CD4-positive, alpha-beta T cell (primary cell): ENCODE measurements at regions not wholly inside any gene's neighbourhood (a gene's known extent, or its start where the extent isn't known, plus 50 kb on each side); places are given as distances from the start of the nearest gene placed in this dataset.

ENCODE experiments used
- ATAC-seq: fragments of 200-7000 bp; cut with Tn5 transposase; one replicate; pipeline ENCODE4 v1.10.0; 2022; ENCODE audit warnings: mild to moderate bottlenecking; ENCODE audit not compliant: poor library complexity
- CTCF ChIA-PET: fragments of 350-600 bp; sonication (Branson Sonifier 250); formaldehyde crosslinking; loops from one replicate; lab custom pipeline; 2021; ENCODE audit warnings: antibody characterized with exemption, inconsistent platforms; lab: Charles Lee
- POLR2A ChIA-PET: fragments of 350-600 bp; sonication (Branson Sonifier 250); formaldehyde crosslinking; loops from one replicate; lab custom pipeline; 2021; ENCODE audit warnings: antibody characterized with exemption, inconsistent platforms; lab: Charles Lee
- DNase-seq, 14 experiments: peaks; one replicate each; pipeline ENCODE4 v3.0.0-alpha.2; 2013 to 2020; ENCODE audit warnings: mixed read lengths in 2 of 14
- H3K27ac ChIP-seq, 2 donors: one replicate each; pipeline versions ENCODE4 v1.5.1 to v1.7.0; 2013; ENCODE audit warnings: low read length in 2 of 2, low read depth in 1 of 2, mild to moderate bottlenecking in 1 of 2
- H3K27me3 ChIP-seq, 2 experiments: 1 replicate in 1 of 2; 2 replicates in 1 of 2; pipeline versions ENCODE4 v1.6.1 to v1.7.0; 2013; ENCODE audit warnings: low read length in 2 of 2, control low read depth in 1 of 2, mild to moderate bottlenecking in 1 of 2, moderate library complexity in 1 of 2; ENCODE audit not compliant: insufficient read depth in 2 of 2, control insufficient read depth in 1 of 2
- H3K36me3 ChIP-seq: one replicate; pipeline ENCODE4 v1.6.1; 2013; ENCODE audit warnings: low read length, control low read depth; ENCODE audit not compliant: insufficient read depth
- H3K4me1 ChIP-seq: one replicate; pipeline ENCODE4 v1.6.1; 2013; ENCODE audit warnings: low read length, control low read depth; ENCODE audit not compliant: insufficient read depth
- H3K4me3 ChIP-seq: one replicate; pipeline ENCODE4 v1.5.1; 2013; ENCODE audit warnings: mild to moderate bottlenecking, low read length, moderate library complexity
- H3K9me3 ChIP-seq, 2 experiments: 1 replicate in 1 of 2; 2 replicates in 1 of 2; pipeline versions ENCODE4 v1.6.1 to v1.7.0; 2013; ENCODE audit warnings: low read length in 2 of 2, mild to moderate bottlenecking in 2 of 2, control low read depth in 1 of 2, moderate library complexity in 1 of 2; ENCODE audit not compliant: control insufficient read depth in 1 of 2, insufficient read depth in 1 of 2
- H3K27ac Mint-ChIP-seq: one replicate; pipeline ENCODE4 v1.8.0; 2020; ENCODE audit warnings: mixed read lengths
- H3K27me3 Mint-ChIP-seq: one replicate; pipeline ENCODE4 v1.8.0; 2021; ENCODE audit warnings: mixed read lengths
- H3K36me3 Mint-ChIP-seq: one replicate; pipeline ENCODE4 v1.8.0; 2021; ENCODE audit warnings: low read depth, mixed read lengths
- H3K4me1 Mint-ChIP-seq: one replicate; pipeline ENCODE4 v1.8.0; 2021; ENCODE audit warnings: low read depth, mixed read lengths
- H3K4me3 Mint-ChIP-seq: one replicate; pipeline ENCODE4 v1.8.0; 2020; ENCODE audit warnings: mild to moderate bottlenecking, mixed read lengths
- H3K9me3 Mint-ChIP-seq: one replicate; pipeline ENCODE4 v1.8.0; 2020; ENCODE audit warnings: mixed read lengths
- intact Hi-C, 2 experiments: fragments of 100-400 bp; cut with DNase I in 1 of 2; cut with micrococcal nuclease in 1 of 2; formaldehyde crosslinking; loops; one replicate each; pipeline versions ENCODE4 v1.15.1 to v1.9.0; 2023 to 2025; cut with DNase I, micrococcal nuclease
- TF ChIP-seq, protein P1 (sequence below): fragments of 200-600 bp; IDR thresholded peaks from one replicate; pipeline ENCODE4 v1.8.0; 2022; ENCODE audit warnings: antibody characterized with exemption, mild to moderate bottlenecking

DNA sequence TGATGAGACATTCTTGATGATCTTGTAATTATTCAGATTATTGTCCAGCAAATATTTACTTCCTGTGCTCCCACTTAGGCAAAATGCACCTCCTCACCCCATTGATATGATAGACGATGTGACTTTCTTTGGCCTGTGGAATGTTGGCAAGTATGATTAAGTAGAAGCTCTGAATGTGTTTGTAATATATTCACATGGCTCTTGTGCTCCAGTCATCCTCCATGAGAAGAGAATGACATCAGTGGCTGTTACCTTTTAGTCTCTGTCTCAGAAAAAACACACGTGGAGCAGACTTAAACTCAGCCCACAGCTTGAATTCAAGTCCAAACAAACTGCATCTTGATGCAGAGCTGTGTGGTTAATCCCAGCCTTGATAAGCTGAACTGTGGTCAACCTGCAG is 984.3 kb upstream of the FBXO33 start:
- Mint-ChIP-seq H3K9me3 (no peaks in the 10 kb centered on the region), H3K27me3 (no peaks in the 10 kb centered on the region), H3K36me3 (no peaks in the 10 kb centered on the region), H3K4me1 (no peaks in the 10 kb centered on the region), H3K27ac (no peak overlapping the region), H3K4me3 (no peak overlapping the region)
- ChIA-PET CTCF (no interaction called here), POLR2A (no interaction called here)
- Histone ChIP-seq H3K27me3 (no peaks in the 10 kb centered on the region), H3K4me3 (no peak overlapping the region), H3K27ac (no peak overlapping the region), H3K4me1 (no peaks in the 10 kb centered on the region), H3K9me3 (no peaks in the 10 kb centered on the region), H3K36me3 (no peaks in the 10 kb centered on the region)
- TF ChIP-seq, protein P1, sequence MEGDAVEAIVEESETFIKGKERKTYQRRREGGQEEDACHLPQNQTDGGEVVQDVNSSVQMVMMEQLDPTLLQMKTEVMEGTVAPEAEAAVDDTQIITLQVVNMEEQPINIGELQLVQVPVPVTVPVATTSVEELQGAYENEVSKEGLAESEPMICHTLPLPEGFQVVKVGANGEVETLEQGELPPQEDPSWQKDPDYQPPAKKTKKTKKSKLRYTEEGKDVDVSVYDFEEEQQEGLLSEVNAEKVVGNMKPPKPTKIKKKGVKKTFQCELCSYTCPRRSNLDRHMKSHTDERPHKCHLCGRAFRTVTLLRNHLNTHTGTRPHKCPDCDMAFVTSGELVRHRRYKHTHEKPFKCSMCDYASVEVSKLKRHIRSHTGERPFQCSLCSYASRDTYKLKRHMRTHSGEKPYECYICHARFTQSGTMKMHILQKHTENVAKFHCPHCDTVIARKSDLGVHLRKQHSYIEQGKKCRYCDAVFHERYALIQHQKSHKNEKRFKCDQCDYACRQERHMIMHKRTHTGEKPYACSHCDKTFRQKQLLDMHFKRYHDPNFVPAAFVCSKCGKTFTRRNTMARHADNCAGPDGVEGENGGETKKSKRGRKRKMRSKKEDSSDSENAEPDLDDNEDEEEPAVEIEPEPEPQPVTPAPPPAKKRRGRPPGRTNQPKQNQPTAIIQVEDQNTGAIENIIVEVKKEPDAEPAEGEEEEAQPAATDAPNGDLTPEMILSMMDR, result no peak
- ATAC-seq (no peak), DNase-seq (no peak)
- intact Hi-C loops, result no loop called here

DNA sequence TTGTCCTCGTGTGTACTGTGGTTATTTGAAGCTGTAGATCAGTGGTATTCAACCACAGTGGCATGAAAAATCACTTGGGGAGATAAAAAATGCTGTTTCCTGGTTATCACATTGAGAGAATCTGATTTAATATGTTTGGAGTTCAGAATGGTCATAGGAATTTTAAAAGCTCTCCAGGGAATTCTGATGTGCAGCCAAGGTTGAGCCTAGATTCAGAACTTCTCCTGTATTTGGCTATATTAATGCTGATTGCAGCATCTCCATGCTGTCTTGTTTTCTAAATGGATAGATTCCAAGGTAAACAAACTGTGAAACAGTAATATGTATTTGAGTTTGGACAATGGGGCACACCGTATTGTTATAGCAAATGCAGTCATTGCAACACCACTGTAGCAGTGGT is 982.2 kb upstream of the FBXO33 start:
- no peaks in the 10 kb centered on the region for H3K27me3 ChIP-seq
- Mint-ChIP-seq H3K9me3 (peaks cover 3% of the 10 kb centered on the region), H3K4me1 (no peaks in the 10 kb centered on the region), H3K27me3 (no peaks in the 10 kb centered on the region), H3K27ac (no peak overlapping the region), H3K36me3 (no peaks in the 10 kb centered on the region), H3K4me3 (no peak overlapping the region)
- no peaks in the 10 kb centered on the region for H3K4me1 ChIP-seq
- H3K36me3 ChIP-seq, result no peaks in the 10 kb centered on the region
- ChIA-PET CTCF (no interaction called here), POLR2A (no interaction called here)
- DNase-seq (no peak), ATAC-seq (no peak)
- no peaks in the 10 kb centered on the region for H3K9me3 ChIP-seq
- intact Hi-C loops, result no loop called here
- no peak overlapping the region for H3K27ac ChIP-seq
- H3K4me3 ChIP-seq, result no peak overlapping the region
- TF ChIP-seq, protein P1, result no peak

DNA sequence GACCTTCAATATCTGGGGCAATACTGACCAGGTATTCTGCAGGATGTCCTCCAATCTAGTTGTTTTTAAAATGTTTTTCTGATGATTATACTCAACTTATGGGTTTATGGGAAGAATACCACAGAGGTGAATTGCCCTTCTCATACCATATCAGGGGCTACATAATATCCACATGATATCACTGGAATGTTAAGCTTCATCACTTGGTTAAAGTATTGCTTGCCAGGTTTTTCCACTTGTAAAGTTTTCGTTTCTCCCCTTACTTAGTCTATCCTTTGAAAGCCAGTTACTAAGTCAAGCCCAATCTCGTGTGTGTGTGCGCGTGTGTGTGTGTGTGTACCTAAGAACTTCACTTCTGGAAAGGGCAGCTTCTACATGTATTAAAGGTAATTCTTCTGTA is 980.9 kb upstream of the FBXO33 start:
- H3K27ac Mint-ChIP-seq, result no peak overlapping the region
- no peaks in the 10 kb centered on the region for H3K27me3 ChIP-seq
- H3K4me1 ChIP-seq, result no peaks in the 10 kb centered on the region
- DNase-seq, result no peak
- TF ChIP-seq, protein P1, result no peak
- H3K36me3 Mint-ChIP-seq, result no peaks in the 10 kb centered on the region
- POLR2A ChIA-PET, result no interaction called here
- no peaks in the 10 kb centered on the region for H3K27me3 Mint-ChIP-seq
- H3K36me3 ChIP-seq, result no peaks in the 10 kb centered on the region
- H3K27ac ChIP-seq, result no peak overlapping the region
- no peak overlapping the region for H3K4me3 Mint-ChIP-seq
- intact Hi-C loops, result no loop called here
- H3K9me3 ChIP-seq, result peaks cover 3 to 5% of the 10 kb centered on the region in 2 experiments
- CTCF ChIA-PET, result no interaction called here
- no peaks in the 10 kb centered on the region for H3K4me1 Mint-ChIP-seq
- peaks cover 6% of the 10 kb centered on the region for H3K9me3 Mint-ChIP-seq
- no peak overlapping the region for H3K4me3 ChIP-seq
- no peak for ATAC-seq
